ENCODE measurements at regions not wholly inside any gene's neighbourhood (a gene's known extent, or its start where the extent isn't known, plus 50 kb on each side); places are given as distances from the start of the nearest gene placed in this dataset.

GRCh38 chr12:46674129-46674528, 151.7 kb downstream of the SLC38A4 start:
- TF ChIP-seq CTCF (conservative IDR thresholded peaks at IDR 0.05) (no peak), ZFX (IDR thresholded peaks at IDR 0.05) (no peak)

Measured in C4-2B (cell line).